SH-SY5Y (cell line): ENCODE measurements at regions not wholly inside any gene's neighbourhood (a gene's known extent, or its start where the extent isn't known, plus 50 kb on each side); places are given as distances from the start of the nearest gene placed in this dataset.

Experiments
- GATA2 ChIP-seq: IDR thresholded peaks from 2 replicates; pipeline ENCODE4 v1.6.1; 2011; ENCODE audit warnings: mild to moderate bottlenecking, low read depth, low read length
- GATA3 ChIP-seq: IDR thresholded peaks from 2 replicates; pipeline ENCODE4 v1.6.1; 2011; ENCODE audit warnings: low read depth, mild to moderate bottlenecking, low read length, moderate library complexity

DNA sequence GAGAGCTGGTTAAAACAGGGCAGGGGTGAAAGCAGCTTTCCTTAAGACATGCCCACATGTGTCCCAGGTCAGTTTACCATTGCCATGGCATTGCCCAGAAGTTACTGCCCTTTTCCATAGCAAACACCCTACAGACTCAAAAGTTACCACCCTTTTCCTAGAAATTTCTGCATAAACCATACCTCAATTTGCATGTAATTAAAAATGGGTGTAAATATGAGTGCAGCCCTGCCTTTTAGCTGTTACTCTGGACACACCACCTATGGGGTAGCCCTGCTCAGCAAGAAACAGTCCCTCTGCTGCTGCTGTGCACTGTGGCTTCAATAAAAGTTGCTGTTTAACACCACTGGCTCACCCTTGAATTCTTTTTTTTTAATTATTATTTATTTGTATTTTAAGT, 168.5 kb upstream of the C16orf82 start:
- TF ChIP-seq GATA2, result no peak
- no peak for TF ChIP-seq GATA3
